M059J (cell line): ENCODE measurements at regions not wholly inside any gene's neighbourhood (a gene's known extent, or its start where the extent isn't known, plus 50 kb on each side); places are given as distances from the start of the nearest gene placed in this dataset.

Experiments
- DNase-seq: peaks from one replicate; pipeline ENCODE4 v3.0.0-alpha.2; 2012; ENCODE audit warnings: low read depth

GRCh38 chr10:52889611-52890010, 117.0 kb upstream of the MBL2 start:
- DNase-seq, result no peak

DNA sequence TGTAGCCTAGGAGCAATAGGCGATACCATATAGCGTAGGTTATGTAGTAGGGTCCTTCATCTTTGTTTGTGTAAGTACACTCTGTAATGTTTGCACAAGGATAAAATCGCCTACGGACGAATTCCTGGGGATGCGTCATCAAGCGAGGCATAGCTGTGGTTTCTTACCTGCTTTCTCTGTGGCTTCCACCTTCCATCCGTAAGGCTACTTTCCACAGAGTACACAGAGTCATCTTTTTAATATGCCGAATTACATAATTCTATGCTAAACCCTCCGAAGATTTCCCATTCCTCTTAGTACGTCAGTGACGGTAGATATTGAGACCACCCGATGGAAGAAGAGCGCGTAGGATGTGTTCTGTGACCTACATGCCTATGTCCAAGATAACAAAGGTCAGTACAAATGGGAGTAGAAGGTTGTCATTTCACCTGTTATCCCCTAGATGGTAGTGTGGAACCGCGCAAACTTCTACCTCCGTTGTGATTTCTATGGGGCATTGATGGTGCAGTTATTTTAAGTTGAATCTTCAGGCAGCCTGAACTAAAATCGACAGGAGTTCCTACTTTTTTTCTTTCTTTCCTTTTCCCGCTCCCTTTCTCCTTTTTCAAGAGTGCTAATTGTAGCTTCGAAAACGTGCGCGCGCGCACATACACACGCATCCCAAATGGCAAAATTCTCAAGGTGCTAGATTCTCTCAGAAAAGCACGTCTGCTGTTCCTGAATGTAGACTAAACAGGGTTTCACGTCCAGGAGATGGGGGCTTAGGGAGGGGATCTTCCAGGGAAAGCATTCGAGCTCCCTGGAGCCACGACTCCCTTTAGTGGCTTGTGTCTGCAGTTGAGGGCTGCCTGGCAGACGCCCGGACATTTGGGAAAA, 111.7 kb upstream of the MBL2 start:
- DNase-seq, result peak; percentile 59

- DNase-seq, result no peak
These were observed 106.7 kb upstream of the MBL2 start for GRCh38 chr10:52879091-52879807.

DNA sequence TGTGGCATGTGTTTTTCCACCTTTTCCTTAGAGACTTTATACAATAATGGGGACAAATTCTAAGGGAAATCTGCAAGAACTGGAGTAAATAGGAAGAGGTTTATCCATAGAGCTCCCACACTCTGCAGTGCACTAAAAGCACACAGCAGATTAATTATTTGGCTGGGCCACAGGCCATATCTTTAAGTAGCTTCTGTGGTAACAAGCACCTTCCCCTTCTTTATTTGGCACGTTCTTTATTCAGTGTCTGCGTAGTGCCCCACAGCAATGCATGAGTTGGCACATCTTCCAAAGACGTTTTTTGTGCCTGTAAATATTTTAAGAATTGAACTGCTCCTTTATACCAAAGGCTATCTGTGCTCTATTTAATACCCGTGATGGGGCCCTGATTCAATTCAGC, 104.9 kb upstream of the MBL2 start:
- DNase-seq, result no peak

GRCh38 chr10:52875336-52875735, 102.8 kb upstream of the MBL2 start:
- no peak for DNase-seq

- no peak for DNase-seq
These were observed 102.0 kb upstream of the MBL2 start for GRCh38 chr10:52874581-52874980.

DNA sequence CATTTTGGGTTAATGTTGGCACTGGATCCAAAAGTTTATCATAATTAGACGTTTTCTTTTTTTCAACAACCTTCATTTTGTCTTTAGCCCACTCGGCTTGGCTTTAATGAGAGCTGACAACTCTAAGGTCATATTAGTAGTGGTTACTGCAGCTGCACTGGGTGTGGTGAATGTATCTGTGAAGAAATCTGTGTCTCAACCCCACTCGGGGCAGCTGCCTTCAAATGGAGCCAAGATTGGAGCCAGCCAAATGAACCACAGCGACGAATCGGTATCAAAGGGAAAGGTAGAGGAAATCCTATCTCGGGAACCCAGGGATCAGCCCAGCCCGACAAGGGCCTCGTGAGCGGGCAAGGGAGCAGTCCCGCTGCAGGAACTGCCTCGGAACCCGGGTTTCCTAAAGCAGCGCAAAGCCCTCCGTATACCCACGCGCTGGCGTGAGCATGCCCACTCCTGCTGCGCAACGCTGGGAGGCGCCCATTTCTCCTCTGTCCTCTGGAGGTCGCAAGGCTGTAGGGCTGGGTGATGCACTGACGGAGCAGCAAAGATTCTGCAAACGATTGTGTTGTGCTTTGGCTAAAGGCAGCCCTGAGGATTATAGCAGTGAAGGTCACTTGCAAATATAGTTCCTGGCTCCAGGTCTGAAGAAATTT, 98.7 kb upstream of the MBL2 start:
- DNase-seq, result no peak

DNA sequence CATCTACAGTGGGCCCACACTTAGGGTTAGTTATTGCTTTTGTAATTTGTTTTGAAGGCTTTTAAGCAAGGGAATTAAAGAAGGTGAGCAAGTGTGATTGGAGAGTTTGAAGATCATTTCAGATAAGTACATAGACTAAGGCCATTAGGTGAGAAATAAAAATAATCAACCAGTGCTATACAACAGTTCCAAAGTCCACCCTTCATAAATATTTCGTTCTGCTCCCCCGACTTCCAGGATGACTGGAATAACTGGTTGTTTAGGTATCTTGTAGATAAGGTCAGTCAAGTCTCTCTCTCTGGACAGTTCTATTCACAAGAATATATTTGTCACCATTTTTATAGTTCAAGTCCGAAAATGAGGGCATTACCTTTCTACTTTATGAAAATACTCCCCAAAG, 98.0 kb upstream of the MBL2 start:
- DNase-seq, result no peak

- no peak for DNase-seq
These were observed 97.3 kb upstream of the MBL2 start for GRCh38 chr10:52869864-52870263.

DNA sequence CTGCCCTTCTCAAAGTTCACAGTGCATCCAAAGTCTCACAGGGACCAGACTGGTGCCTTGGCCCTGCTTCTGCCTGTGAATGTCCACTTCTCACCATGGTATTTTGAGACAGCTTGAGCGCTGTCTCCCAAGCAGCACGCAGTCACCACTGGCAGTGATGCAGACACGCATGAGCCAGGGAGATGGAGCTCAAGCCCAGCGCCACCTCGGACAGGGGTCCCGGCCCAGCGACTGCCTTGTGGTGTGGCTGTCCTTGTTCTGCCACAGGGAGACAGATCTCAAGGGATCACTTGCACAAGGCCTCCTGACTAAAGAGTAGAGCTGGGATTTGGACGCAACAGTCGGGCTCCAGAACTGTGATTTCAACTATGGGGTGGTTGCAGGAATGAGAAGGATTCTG, 92.6 kb upstream of the MBL2 start:
- DNase-seq, result no peak

GRCh38 chr10:52864201-52865106, 91.9 kb upstream of the MBL2 start:
- peak; percentile 90 for DNase-seq

DNA sequence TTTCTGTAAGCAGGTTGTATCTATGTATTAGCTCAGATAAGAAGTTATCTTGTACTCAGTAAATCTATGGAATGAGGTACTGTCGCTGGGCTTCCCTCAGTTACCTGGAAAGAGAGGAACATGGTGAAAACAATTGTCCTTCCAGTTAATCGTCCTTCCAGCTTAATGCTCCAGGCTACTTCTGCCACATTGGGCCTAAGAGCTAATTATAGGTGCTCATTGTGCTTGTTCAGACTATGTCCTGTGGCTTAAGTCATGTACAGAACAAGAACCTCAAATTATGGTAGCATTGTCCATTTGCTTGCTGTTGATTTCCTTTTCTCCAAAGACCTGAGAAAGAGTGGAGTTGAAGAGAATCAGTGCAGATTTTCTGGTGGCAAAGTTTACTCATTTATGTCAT, 86.1 kb upstream of the MBL2 start:
- DNase-seq, result no peak

GRCh38 chr10:52855546-52856325, 83.2 kb upstream of the MBL2 start:
- no peak for DNase-seq

GRCh38 chr10:52853704-52854103, 81.1 kb upstream of the MBL2 start:
- no peak for DNase-seq

DNA sequence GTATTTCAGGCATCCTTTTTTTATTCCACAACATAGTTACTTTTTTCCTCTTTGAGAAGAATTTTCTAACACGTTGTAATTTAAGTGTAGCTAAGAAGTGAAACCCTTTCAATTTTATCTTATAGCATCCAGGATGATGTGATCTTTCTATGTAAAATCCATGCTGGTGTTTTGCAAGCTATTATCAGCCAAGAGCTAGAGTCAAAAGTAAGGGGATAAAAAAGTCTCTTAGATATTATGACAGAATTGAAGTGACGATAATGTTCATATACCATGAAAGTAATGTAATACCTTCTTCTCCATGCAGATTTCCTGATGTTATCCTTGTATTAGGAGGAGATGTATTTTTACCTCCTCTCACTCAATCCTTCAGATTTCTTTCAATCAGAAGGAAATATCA, 64.2 kb upstream of the MBL2 start:
- DNase-seq, result no peak
